ENCODE measurements at regions not wholly inside any gene's neighbourhood (a gene's known extent, or its start where the extent isn't known, plus 50 kb on each side); places are given as distances from the start of the nearest gene placed in this dataset.

- no peak overlapping the region for H3K4me2 ChIP-seq (ENCODE audit: low read depth, low read length, poor library complexity, severe bottlenecking)
- H4K20me1 ChIP-seq (ENCODE audit: insufficient read depth, low read depth, low read length): no peaks in the 10 kb centered on the region
- no peaks in the 10 kb centered on the region for H3K4me1 ChIP-seq (ENCODE audit: low read length)
- no peak overlapping the region for H2AFZ ChIP-seq (ENCODE audit: low read length)
- no peak for DNase-seq
- H3K79me2 ChIP-seq (ENCODE audit: low read length): no peaks in the 10 kb centered on the region
- no peak overlapping the region for H3K9ac ChIP-seq (ENCODE audit: low read length)
- H3K9me2 ChIP-seq (replicated peaks; ENCODE audit: insufficient read depth, low read length): no peaks in the 10 kb centered on the region
- H3K27me3 ChIP-seq (ENCODE audit: low read length): no peaks in the 10 kb centered on the region
- no peak overlapping the region for H3K27ac ChIP-seq (ENCODE audit: low read length)
- H3K9me3 ChIP-seq (ENCODE audit: low read length): no peaks in the 10 kb centered on the region
- H3K36me3 ChIP-seq (ENCODE audit: insufficient read depth, low read length): no peaks in the 10 kb centered on the region
- no peak overlapping the region for H3K4me3 ChIP-seq (ENCODE audit: low read length)
Measured at GRCh38 chr9:89734600-89735041, 129.8 kb downstream of the GADD45G start.

DNA sequence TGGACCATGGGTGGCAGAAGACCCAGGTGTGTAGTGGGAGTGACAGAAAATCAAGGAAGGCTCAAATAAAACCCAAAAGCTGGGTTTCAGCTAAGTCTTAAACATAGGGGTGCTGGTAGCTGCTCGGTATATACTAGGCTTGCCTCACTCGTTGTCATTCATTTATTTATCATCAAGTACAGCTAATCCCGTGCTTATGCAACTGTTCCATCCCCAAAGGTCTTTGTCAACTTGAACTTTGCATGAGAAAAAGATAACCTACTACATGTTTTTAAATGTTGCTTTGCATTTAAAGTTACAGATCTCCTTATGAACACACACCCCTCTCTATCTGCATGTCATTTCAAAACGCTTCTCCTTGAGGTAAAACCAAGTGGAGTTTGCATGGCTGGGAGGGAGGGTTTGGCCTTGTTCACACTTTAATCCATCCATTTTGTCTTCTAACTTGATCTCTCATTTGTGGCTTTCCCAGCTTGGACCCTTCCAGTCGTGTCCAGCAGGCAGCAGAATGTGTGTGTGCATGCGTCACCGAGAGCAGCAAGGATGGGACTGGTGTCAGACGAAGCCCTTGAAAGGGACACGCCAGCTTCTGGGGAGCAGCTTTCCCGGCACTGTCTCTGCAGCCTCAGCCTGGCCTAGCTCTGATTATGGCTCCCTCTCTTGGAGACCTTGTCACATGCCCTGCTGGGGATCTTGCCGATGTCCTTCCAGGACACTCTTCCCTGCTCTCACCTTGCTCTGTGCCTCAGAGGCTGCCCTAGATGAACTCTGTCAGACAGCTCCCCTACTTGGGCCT, 133.5 kb downstream of the GADD45G start:
- no peaks in the 10 kb centered on the region for H3K9me3 ChIP-seq (ENCODE audit: low read length)
- H3K4me1 ChIP-seq (ENCODE audit: low read length): no peaks in the 10 kb centered on the region
- no peaks in the 10 kb centered on the region for H3K79me2 ChIP-seq (ENCODE audit: low read length)
- H3K27ac ChIP-seq (ENCODE audit: low read length): no peak overlapping the region
- no peaks in the 10 kb centered on the region for H3K36me3 ChIP-seq (ENCODE audit: insufficient read depth, low read length)
- DNase-seq: no peak
- no peak overlapping the region for H3K9ac ChIP-seq (ENCODE audit: low read length)
- no peak overlapping the region for H3K4me2 ChIP-seq (ENCODE audit: low read depth, low read length, poor library complexity, severe bottlenecking)
- H4K20me1 ChIP-seq (ENCODE audit: insufficient read depth, low read depth, low read length): no peaks in the 10 kb centered on the region
- no peaks in the 10 kb centered on the region for H3K27me3 ChIP-seq (ENCODE audit: low read length)
- H2AFZ ChIP-seq (ENCODE audit: low read length): no peak overlapping the region
- no peaks in the 10 kb centered on the region for H3K9me2 ChIP-seq (replicated peaks; ENCODE audit: insufficient read depth, low read length)
- no peak overlapping the region for H3K4me3 ChIP-seq (ENCODE audit: low read length)

DNA sequence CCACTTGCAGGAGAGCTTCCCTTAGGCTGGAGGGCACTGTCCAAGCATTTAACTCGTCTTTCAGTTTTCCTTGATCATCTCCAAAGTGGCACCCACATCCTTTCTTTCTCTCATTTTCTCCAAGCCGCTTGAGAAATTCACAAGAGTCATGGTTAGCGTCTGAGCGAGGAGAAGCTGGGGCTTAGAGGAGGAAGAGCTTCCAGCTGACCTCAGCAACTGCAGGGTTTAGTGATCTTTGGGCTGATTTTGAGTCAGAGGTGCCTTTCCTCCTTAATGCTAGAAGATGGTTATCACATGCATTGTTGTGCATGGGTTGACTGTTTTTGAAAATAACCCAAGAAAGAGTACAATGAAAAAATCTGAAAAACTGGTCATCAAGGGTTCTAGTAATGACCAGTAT, 134.7 kb downstream of the GADD45G start:
- no peak for DNase-seq
- H3K4me1 ChIP-seq (ENCODE audit: low read length): no peaks in the 10 kb centered on the region
- no peaks in the 10 kb centered on the region for H3K9me3 ChIP-seq (ENCODE audit: low read length)
- no peak overlapping the region for H2AFZ ChIP-seq (ENCODE audit: low read length)
- no peaks in the 10 kb centered on the region for H4K20me1 ChIP-seq (ENCODE audit: insufficient read depth, low read depth, low read length)
- no peak overlapping the region for H3K4me2 ChIP-seq (ENCODE audit: low read depth, low read length, poor library complexity, severe bottlenecking)
- no peaks in the 10 kb centered on the region for H3K36me3 ChIP-seq (ENCODE audit: insufficient read depth, low read length)
- H3K4me3 ChIP-seq (ENCODE audit: low read length): no peak overlapping the region
- no peak overlapping the region for H3K27ac ChIP-seq (ENCODE audit: low read length)
- no peaks in the 10 kb centered on the region for H3K27me3 ChIP-seq (ENCODE audit: low read length)
- H3K9ac ChIP-seq (ENCODE audit: low read length): no peak overlapping the region
- no peaks in the 10 kb centered on the region for H3K9me2 ChIP-seq (replicated peaks; ENCODE audit: insufficient read depth, low read length)
- no peaks in the 10 kb centered on the region for H3K79me2 ChIP-seq (ENCODE audit: low read length)

- no peak overlapping the region for H3K9ac ChIP-seq (ENCODE audit: low read length)
- H3K4me3 ChIP-seq (ENCODE audit: low read length): no peak overlapping the region
- H3K9me2 ChIP-seq (replicated peaks; ENCODE audit: insufficient read depth, low read length): no peaks in the 10 kb centered on the region
- H2AFZ ChIP-seq (ENCODE audit: low read length): no peak overlapping the region
- H3K79me2 ChIP-seq (ENCODE audit: low read length): no peaks in the 10 kb centered on the region
- no peaks in the 10 kb centered on the region for H3K36me3 ChIP-seq (ENCODE audit: insufficient read depth, low read length)
- no peak overlapping the region for H3K4me2 ChIP-seq (ENCODE audit: low read depth, low read length, poor library complexity, severe bottlenecking)
- no peaks in the 10 kb centered on the region for H3K4me1 ChIP-seq (ENCODE audit: low read length)
- H3K27ac ChIP-seq (ENCODE audit: low read length): no peak overlapping the region
- no peaks in the 10 kb centered on the region for H3K9me3 ChIP-seq (ENCODE audit: low read length)
- DNase-seq: no peak
- no peaks in the 10 kb centered on the region for H4K20me1 ChIP-seq (ENCODE audit: insufficient read depth, low read depth, low read length)
- H3K27me3 ChIP-seq (ENCODE audit: low read length): no peaks in the 10 kb centered on the region
Measured at GRCh38 chr9:89739916-89740315, 135.1 kb downstream of the GADD45G start.

DNA sequence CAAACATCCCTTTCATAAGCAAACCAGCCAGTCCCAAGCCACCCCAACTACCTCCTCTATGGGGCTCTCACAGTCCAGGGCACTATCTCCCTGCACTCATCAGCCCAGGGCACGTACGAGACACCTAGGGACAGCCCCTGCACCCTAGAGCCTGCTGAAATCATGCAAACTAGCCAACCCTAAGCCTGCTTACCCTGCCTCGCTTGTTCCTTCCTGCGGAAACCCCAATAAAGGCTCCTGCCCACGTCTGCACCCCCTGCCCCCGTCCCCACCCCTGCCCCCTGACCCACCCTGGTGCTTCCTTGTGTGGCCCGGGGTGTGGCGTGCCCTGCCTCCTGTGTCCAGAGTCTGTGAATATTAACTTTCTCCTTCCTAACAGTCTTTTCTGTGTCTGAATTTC, 135.9 kb downstream of the GADD45G start:
- Histone ChIP-seq H3K9ac (ENCODE audit: low read length) (no peak overlapping the region), H3K9me3 (ENCODE audit: low read length) (no peaks in the 10 kb centered on the region), H4K20me1 (ENCODE audit: insufficient read depth, low read depth, low read length) (no peaks in the 10 kb centered on the region), H3K4me1 (ENCODE audit: low read length) (no peaks in the 10 kb centered on the region), H2AFZ (ENCODE audit: low read length) (no peak overlapping the region), H3K79me2 (ENCODE audit: low read length) (no peaks in the 10 kb centered on the region), H3K9me2 (replicated peaks; ENCODE audit: insufficient read depth, low read length) (no peaks in the 10 kb centered on the region), H3K4me3 (ENCODE audit: low read length) (no peak overlapping the region), H3K4me2 (ENCODE audit: low read depth, low read length, poor library complexity, severe bottlenecking) (no peak overlapping the region), H3K27me3 (ENCODE audit: low read length) (no peaks in the 10 kb centered on the region), H3K36me3 (ENCODE audit: insufficient read depth, low read length) (no peaks in the 10 kb centered on the region), H3K27ac (ENCODE audit: low read length) (no peak overlapping the region)
- DNase-seq: no peak

DNA sequence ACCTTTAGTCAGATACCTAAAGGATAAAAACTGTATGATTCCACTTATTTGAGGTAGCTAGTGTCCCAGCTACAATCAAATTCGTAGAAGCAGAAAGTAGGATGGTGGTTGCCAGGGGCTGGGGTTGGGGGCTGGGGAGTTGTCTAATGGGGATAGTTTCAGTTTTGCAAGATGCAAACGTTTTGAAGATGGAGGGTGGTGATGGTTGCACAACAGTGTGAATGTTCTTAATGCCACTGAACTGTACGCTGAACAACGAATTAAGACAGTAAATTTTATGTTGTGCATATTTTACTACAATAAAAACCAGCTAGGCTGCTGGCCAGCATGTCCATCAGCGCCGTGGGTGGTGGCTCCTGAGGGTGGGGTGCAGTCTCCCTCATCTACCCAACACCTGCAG, 137.8 kb downstream of the GADD45G start:
- Histone ChIP-seq H3K9me2 (replicated peaks; ENCODE audit: insufficient read depth, low read length) (no peaks in the 10 kb centered on the region), H3K4me1 (ENCODE audit: low read length) (no peaks in the 10 kb centered on the region), H3K9ac (ENCODE audit: low read length) (no peak overlapping the region), H3K9me3 (ENCODE audit: low read length) (no peaks in the 10 kb centered on the region), H3K79me2 (ENCODE audit: low read length) (no peaks in the 10 kb centered on the region), H3K4me3 (ENCODE audit: low read length) (no peak overlapping the region), H3K27me3 (ENCODE audit: low read length) (no peaks in the 10 kb centered on the region), H3K27ac (ENCODE audit: low read length) (no peak overlapping the region), H3K36me3 (ENCODE audit: insufficient read depth, low read length) (no peaks in the 10 kb centered on the region), H3K4me2 (ENCODE audit: low read depth, low read length, poor library complexity, severe bottlenecking) (no peak overlapping the region), H4K20me1 (ENCODE audit: insufficient read depth, low read depth, low read length) (no peaks in the 10 kb centered on the region), H2AFZ (ENCODE audit: low read length) (no peak overlapping the region)
- no peak for DNase-seq

GRCh38 chr9:89743216-89743572, 138.4 kb downstream of the GADD45G start:
- no peak overlapping the region for H3K4me3 ChIP-seq (ENCODE audit: low read length)
- H3K36me3 ChIP-seq (ENCODE audit: insufficient read depth, low read length): no peaks in the 10 kb centered on the region
- no peaks in the 10 kb centered on the region for H3K79me2 ChIP-seq (ENCODE audit: low read length)
- no peak for DNase-seq
- no peak overlapping the region for H2AFZ ChIP-seq (ENCODE audit: low read length)
- H3K27me3 ChIP-seq (ENCODE audit: low read length): no peaks in the 10 kb centered on the region
- H4K20me1 ChIP-seq (ENCODE audit: insufficient read depth, low read depth, low read length): no peaks in the 10 kb centered on the region
- H3K27ac ChIP-seq (ENCODE audit: low read length): no peak overlapping the region
- H3K9me3 ChIP-seq (ENCODE audit: low read length): no peaks in the 10 kb centered on the region
- H3K4me2 ChIP-seq (ENCODE audit: low read depth, low read length, poor library complexity, severe bottlenecking): no peak overlapping the region
- H3K9ac ChIP-seq (ENCODE audit: low read length): no peak overlapping the region
- no peaks in the 10 kb centered on the region for H3K9me2 ChIP-seq (replicated peaks; ENCODE audit: insufficient read depth, low read length)
- H3K4me1 ChIP-seq (ENCODE audit: low read length): no peaks in the 10 kb centered on the region

DNA sequence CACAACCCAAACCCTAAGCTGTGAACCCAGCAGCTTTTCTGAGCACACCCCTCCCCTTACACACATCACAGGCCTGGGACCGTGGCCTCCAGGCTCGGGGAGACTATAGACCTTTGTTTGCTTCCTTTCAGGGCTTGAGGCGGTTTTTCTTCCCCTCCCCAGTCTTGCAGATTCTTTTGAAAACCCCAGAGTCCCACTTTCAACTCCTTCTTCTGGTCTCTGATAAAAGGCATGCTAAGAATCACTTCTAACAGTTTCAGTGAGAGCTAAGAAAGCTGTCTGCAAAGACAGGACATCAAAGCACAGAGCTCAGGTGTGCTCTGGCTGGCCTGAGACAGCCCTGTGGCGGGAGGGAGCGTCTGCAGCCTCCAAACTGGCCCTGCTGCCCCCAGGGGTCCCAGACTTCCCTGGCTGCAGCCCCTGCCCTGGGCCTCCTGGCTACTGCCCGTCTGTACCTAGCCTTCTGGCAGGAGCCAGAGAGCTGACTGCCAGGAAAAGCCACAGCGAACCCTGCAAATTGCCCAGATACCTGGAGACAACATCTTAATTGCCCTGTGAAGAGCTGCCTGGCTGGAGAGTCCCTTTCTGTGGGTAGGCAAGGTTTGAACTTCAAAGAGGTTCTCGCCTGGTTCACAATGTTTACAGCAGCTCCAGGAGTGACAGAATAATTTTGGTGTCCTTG, 138.9 kb downstream of the GADD45G start:
- Histone ChIP-seq H3K27ac (ENCODE audit: low read length) (no peak overlapping the region), H3K27me3 (ENCODE audit: low read length) (no peaks in the 10 kb centered on the region), H3K36me3 (ENCODE audit: insufficient read depth, low read length) (no peaks in the 10 kb centered on the region), H3K79me2 (ENCODE audit: low read length) (no peaks in the 10 kb centered on the region), H3K4me2 (ENCODE audit: low read depth, low read length, poor library complexity, severe bottlenecking) (no peak overlapping the region), H2AFZ (ENCODE audit: low read length) (no peak overlapping the region), H4K20me1 (ENCODE audit: insufficient read depth, low read depth, low read length) (no peaks in the 10 kb centered on the region), H3K9ac (ENCODE audit: low read length) (no peak overlapping the region), H3K4me1 (ENCODE audit: low read length) (no peaks in the 10 kb centered on the region), H3K4me3 (ENCODE audit: low read length) (no peak overlapping the region), H3K9me2 (replicated peaks; ENCODE audit: insufficient read depth, low read length) (no peaks in the 10 kb centered on the region), H3K9me3 (ENCODE audit: low read length) (no peaks in the 10 kb centered on the region)
- DNase-seq: no peak

Data from Karpas-422 (cell line).